ENCODE measurements at regions not wholly inside any gene's neighbourhood (a gene's known extent, or its start where the extent isn't known, plus 50 kb on each side); places are given as distances from the start of the nearest gene placed in this dataset.

GRCh38 chr5:158058208-158059120, 199.5 kb upstream of the CLINT1 start:
- Histone ChIP-seq H3K4me3 (ENCODE audit: low read depth, low read length) (no peak overlapping the region), H3K27me3 (ENCODE audit: control insufficient read depth, insufficient read depth, low read length) (no peaks in the 10 kb centered on the region), H3K36me3 (ENCODE audit: control insufficient read depth, insufficient read depth, low read length) (no peaks in the 10 kb centered on the region)
- no peak for DNase-seq (ENCODE audit: low read depth)
- no peak for TF ChIP-seq CTCF (IDR thresholded peaks at IDR 0.05; ENCODE audit: insufficient read depth, low read length, poor library complexity, severe bottlenecking)

- no peak for DNase-seq (ENCODE audit: low read depth)
- H3K36me3 ChIP-seq (ENCODE audit: control insufficient read depth, insufficient read depth, low read length), result no peaks in the 10 kb centered on the region
- no peak for TF ChIP-seq CTCF (IDR thresholded peaks at IDR 0.05; ENCODE audit: insufficient read depth, low read length, poor library complexity, severe bottlenecking)
- no peaks in the 10 kb centered on the region for H3K27me3 ChIP-seq (ENCODE audit: control insufficient read depth, insufficient read depth, low read length)
- H3K4me3 ChIP-seq (ENCODE audit: low read depth, low read length), result no peak overlapping the region
Observed at GRCh38 chr5:158056130-158056825, 197.3 kb upstream of the CLINT1 start.

DNA sequence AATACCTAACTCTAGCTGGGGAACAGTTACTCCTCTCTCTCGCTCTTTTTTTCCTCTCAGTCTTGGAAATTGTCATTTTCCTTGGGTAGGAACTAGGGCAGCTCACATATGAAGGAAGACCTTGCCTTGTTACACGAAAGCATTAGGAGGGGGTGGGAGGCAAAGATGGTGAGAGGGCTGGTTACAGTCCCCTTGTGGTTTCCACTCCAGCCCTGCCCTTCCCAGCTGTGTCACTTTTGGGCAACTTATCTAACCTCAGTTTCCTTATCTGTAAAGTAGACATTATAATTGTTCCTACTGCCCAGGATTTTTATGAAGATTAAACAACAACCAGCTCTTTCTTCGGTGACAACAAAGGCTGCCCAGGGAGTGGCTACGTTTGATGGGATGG, 196.2 kb upstream of the CLINT1 start:
- Histone ChIP-seq H3K4me3 (ENCODE audit: low read depth, low read length) (no peak overlapping the region), H3K27me3 (ENCODE audit: control insufficient read depth, insufficient read depth, low read length) (no peaks in the 10 kb centered on the region), H3K36me3 (ENCODE audit: control insufficient read depth, insufficient read depth, low read length) (no peaks in the 10 kb centered on the region)
- DNase-seq (ENCODE audit: low read depth), result no peak
- no peak for TF ChIP-seq CTCF (IDR thresholded peaks at IDR 0.05; ENCODE audit: insufficient read depth, low read length, poor library complexity, severe bottlenecking)

DNA sequence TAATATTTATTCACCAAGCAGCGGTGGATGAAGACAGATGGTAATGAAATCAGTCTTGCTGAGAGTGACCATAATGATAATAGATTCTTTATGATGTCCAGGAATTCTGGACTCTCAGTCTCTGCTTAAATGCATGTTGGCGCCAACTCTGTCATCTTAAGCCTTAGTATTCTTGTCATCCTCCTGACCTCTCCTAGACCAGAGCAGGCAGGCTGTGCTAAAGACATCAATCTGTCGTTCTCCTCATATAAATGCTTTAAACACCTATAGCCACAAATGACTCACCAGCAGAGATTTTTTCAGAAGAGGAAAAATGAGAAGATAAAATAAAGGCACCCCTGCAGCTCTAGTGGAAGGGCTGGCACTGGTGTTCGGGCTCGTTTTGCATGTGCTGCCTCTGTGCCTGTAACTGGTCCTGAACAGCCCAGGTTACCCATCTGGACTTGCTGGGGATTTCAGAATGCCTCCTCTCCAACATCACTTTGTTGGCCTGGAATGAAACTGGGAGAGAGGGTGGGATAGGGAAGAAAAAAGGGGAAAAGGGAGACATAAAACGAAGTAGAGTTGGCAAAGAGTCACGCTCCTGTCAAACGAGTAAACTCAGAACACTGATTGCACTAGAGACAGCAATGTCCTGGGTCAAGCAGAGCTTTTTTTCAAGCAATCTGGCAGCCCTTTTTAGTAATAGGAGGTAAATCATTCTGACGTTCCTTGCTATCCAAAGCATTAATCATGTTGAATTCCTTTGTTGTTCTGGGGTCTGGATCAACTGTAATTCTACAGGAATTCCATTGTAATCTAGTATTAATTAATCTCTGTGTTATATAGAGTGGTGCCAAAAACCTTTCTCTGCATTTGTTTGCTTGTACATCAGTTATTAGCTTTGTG, 195.5 kb upstream of the CLINT1 start:
- Histone ChIP-seq H3K36me3 (ENCODE audit: control insufficient read depth, insufficient read depth, low read length) (no peaks in the 10 kb centered on the region), H3K27me3 (ENCODE audit: control insufficient read depth, insufficient read depth, low read length) (no peaks in the 10 kb centered on the region), H3K4me3 (ENCODE audit: low read depth, low read length) (no peak overlapping the region)
- DNase-seq (ENCODE audit: low read depth), result no peak
- TF ChIP-seq CTCF (IDR thresholded peaks at IDR 0.05; ENCODE audit: insufficient read depth, low read length, poor library complexity, severe bottlenecking), result no peak

- no peak overlapping the region for H3K4me3 ChIP-seq (ENCODE audit: low read depth, low read length)
- no peaks in the 10 kb centered on the region for H3K36me3 ChIP-seq (ENCODE audit: control insufficient read depth, insufficient read depth, low read length)
- no peak for TF ChIP-seq CTCF (IDR thresholded peaks at IDR 0.05; ENCODE audit: insufficient read depth, low read length, poor library complexity, severe bottlenecking)
- DNase-seq (ENCODE audit: low read depth), result no peak
- no peaks in the 10 kb centered on the region for H3K27me3 ChIP-seq (ENCODE audit: control insufficient read depth, insufficient read depth, low read length)
Observed at GRCh38 chr5:158051036-158051435, 192.1 kb upstream of the CLINT1 start.
